ENCODE measurements at regions not wholly inside any gene's neighbourhood (a gene's known extent, or its start where the extent isn't known, plus 50 kb on each side); places are given as distances from the start of the nearest gene placed in this dataset.

GRCh38 chr7:91537260-91538152 lies 273.3 kb downstream of the FZD1 start:
- Histone ChIP-seq H3K36me3 (ENCODE audit: control insufficient read depth in 2 of 2, insufficient read depth in 1 of 2, low read length in 2 of 2) (no peaks in the 10 kb centered on the region), H3K4me3 (ENCODE audit: low read depth, low read length) (no peak overlapping the region), H3K27ac (ENCODE audit: extremely low read depth, low read depth, low read length) (no peak overlapping the region), H3K9me3 (ENCODE audit: control insufficient read depth, insufficient read depth, low read depth, low read length) (no peaks in the 10 kb centered on the region), H3K4me1 (ENCODE audit: control insufficient read depth, insufficient read depth, low read length) (no peaks in the 10 kb centered on the region)
- TF ChIP-seq ZNF114 (tag by site-specific recombination; IDR thresholded peaks at IDR 0.05) (no peak), GLIS2 (tag by site-specific recombination; IDR thresholded peaks at IDR 0.05) (no peak), KLF9 (tag by site-specific recombination; IDR thresholded peaks at IDR 0.05; ENCODE audit: low read depth) (no peak), GLI4 (tag by site-specific recombination; IDR thresholded peaks at IDR 0.05) (no peak), ZNF843 (tag by site-specific recombination; IDR thresholded peaks at IDR 0.05) (no peak), ZNF677 (tag by site-specific recombination; IDR thresholded peaks at IDR 0.05) (no peak), ZBTB20 (tag by site-specific recombination; IDR thresholded peaks at IDR 0.05) (no peak), ZNF132 (tag by site-specific recombination; IDR thresholded peaks at IDR 0.05; ENCODE audit: borderline replicate concordance) (no peak), ZNF404 (tag by site-specific recombination; IDR thresholded peaks at IDR 0.05) (no peak), MYNN (tag by site-specific recombination; IDR thresholded peaks at IDR 0.05; ENCODE audit: borderline replicate concordance) (no peak)
- TF ChIP-seq, protein P1, sequence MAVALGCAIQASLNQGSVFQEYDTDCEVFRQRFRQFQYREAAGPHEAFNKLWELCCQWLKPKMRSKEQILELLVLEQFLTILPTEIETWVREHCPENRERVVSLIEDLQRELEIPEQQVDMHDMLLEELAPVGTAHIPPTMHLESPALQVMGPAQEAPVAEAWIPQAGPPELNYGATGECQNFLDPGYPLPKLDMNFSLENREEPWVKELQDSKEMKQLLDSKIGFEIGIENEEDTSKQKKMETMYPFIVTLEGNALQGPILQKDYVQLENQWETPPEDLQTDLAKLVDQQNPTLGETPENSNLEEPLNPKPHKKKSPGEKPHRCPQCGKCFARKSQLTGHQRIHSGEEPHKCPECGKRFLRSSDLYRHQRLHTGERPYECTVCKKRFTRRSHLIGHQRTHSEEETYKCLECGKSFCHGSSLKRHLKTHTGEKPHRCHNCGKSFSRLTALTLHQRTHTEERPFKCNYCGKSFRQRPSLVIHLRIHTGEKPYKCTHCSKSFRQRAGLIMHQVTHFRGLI (tag by site-specific recombination; IDR thresholded peaks at IDR 0.05) = no peak
- TF ChIP-seq, protein P2, sequence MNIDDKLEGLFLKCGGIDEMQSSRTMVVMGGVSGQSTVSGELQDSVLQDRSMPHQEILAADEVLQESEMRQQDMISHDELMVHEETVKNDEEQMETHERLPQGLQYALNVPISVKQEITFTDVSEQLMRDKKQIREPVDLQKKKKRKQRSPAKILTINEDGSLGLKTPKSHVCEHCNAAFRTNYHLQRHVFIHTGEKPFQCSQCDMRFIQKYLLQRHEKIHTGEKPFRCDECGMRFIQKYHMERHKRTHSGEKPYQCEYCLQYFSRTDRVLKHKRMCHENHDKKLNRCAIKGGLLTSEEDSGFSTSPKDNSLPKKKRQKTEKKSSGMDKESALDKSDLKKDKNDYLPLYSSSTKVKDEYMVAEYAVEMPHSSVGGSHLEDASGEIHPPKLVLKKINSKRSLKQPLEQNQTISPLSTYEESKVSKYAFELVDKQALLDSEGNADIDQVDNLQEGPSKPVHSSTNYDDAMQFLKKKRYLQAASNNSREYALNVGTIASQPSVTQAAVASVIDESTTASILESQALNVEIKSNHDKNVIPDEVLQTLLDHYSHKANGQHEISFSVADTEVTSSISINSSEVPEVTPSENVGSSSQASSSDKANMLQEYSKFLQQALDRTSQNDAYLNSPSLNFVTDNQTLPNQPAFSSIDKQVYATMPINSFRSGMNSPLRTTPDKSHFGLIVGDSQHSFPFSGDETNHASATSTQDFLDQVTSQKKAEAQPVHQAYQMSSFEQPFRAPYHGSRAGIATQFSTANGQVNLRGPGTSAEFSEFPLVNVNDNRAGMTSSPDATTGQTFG (tag by site-specific recombination; IDR thresholded peaks at IDR 0.05; ENCODE audit: borderline replicate concordance) = no peak
- TF ChIP-seq, protein P3, sequence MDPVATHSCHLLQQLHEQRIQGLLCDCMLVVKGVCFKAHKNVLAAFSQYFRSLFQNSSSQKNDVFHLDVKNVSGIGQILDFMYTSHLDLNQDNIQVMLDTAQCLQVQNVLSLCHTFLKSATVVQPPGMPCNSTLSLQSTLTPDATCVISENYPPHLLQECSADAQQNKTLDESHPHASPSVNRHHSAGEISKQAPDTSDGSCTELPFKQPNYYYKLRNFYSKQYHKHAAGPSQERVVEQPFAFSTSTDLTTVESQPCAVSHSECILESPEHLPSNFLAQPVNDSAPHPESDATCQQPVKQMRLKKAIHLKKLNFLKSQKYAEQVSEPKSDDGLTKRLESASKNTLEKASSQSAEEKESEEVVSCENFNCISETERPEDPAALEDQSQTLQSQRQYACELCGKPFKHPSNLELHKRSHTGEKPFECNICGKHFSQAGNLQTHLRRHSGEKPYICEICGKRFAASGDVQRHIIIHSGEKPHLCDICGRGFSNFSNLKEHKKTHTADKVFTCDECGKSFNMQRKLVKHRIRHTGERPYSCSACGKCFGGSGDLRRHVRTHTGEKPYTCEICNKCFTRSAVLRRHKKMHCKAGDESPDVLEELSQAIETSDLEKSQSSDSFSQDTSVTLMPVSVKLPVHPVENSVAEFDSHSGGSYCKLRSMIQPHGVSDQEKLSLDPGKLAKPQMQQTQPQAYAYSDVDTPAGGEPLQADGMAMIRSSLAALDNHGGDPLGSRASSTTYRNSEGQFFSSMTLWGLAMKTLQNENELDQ (tag by site-specific recombination; IDR thresholded peaks at IDR 0.05; ENCODE audit: low read depth) = no peak
- TF ChIP-seq, protein P4, sequence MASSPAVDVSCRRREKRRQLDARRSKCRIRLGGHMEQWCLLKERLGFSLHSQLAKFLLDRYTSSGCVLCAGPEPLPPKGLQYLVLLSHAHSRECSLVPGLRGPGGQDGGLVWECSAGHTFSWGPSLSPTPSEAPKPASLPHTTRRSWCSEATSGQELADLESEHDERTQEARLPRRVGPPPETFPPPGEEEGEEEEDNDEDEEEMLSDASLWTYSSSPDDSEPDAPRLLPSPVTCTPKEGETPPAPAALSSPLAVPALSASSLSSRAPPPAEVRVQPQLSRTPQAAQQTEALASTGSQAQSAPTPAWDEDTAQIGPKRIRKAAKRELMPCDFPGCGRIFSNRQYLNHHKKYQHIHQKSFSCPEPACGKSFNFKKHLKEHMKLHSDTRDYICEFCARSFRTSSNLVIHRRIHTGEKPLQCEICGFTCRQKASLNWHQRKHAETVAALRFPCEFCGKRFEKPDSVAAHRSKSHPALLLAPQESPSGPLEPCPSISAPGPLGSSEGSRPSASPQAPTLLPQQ (tag by site-specific recombination; IDR thresholded peaks at IDR 0.05) = no peak
- TF ChIP-seq, protein P5, sequence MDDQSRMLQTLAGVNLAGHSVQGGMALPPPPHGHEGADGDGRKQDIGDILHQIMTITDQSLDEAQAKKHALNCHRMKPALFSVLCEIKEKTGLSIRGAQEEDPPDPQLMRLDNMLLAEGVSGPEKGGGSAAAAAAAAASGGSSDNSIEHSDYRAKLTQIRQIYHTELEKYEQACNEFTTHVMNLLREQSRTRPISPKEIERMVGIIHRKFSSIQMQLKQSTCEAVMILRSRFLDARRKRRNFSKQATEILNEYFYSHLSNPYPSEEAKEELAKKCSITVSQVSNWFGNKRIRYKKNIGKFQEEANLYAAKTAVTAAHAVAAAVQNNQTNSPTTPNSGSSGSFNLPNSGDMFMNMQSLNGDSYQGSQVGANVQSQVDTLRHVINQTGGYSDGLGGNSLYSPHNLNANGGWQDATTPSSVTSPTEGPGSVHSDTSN (CRISPR knock-in tag; IDR thresholded peaks at IDR 0.05) = no peak
- ChIA-PET CTCF (interaction anchor here (0.6 kb wide), 1 partner anchor 1032 kb away, joined by 3 read pairs; no protein-coding TSS in a partner anchor), POLR2A (no interaction called here)
